MM.1S (cell line): ENCODE measurements at regions not wholly inside any gene's neighbourhood (a gene's known extent, or its start where the extent isn't known, plus 50 kb on each side); places are given as distances from the start of the nearest gene placed in this dataset.

Source experiments
- DNase-seq: peaks from one replicate; pipeline ENCODE4 v3.0.0-alpha.2; 2015
- H2AFZ ChIP-seq: fragments of 300-600 bp; sonication (generic); 2 replicates; pipeline ENCODE4 v1.6.0; 2016; ENCODE audit warnings: antibody characterized with exemption, low read length
- H3F3A ChIP-seq: fragments of 300-600 bp; sonication (generic); 2 replicates; pipeline ENCODE4 v1.6.1; 2016; ENCODE audit warnings: mild to moderate bottlenecking, antibody characterized with exemption, low read length, moderate library complexity, mixed read lengths; ENCODE audit not compliant: insufficient read depth
- H3K27ac ChIP-seq: fragments of 300-600 bp; sonication (generic); 2 replicates; pipeline ENCODE4 v1.5.1; 2016; ENCODE audit warnings: mild to moderate bottlenecking, low read length
- H3K27me3 ChIP-seq: fragments of 300-600 bp; sonication (generic); replicated peaks from 2 replicates; pipeline ENCODE4 v1.6.0; 2016; ENCODE audit warnings: low read length; ENCODE audit not compliant: insufficient read depth
- H3K36me3 ChIP-seq: fragments of 300-600 bp; sonication (generic); replicated peaks from 2 replicates; pipeline ENCODE4 v1.6.1; 2016; ENCODE audit warnings: mild to moderate bottlenecking, low read length, mixed read lengths; ENCODE audit not compliant: insufficient read depth
- H3K4me1 ChIP-seq: fragments of 300-600 bp; sonication (generic); 2 replicates; pipeline ENCODE4 v1.6.1; 2016; ENCODE audit warnings: low read length, mixed read lengths
- H3K4me2 ChIP-seq: fragments of 300-600 bp; sonication (generic); 2 replicates; pipeline ENCODE4 v1.6.0; 2016; ENCODE audit warnings: low read depth, low read length
- H3K4me3 ChIP-seq: fragments of 300-600 bp; sonication (generic); 2 replicates; pipeline ENCODE4 v1.5.1; 2016; ENCODE audit warnings: low read length, mixed read lengths
- H3K79me2 ChIP-seq: fragments of 300-600 bp; sonication (generic); 2 replicates; pipeline ENCODE4 v1.6.1; 2016; ENCODE audit warnings: mixed run types, low read length, mixed read lengths
- H3K9ac ChIP-seq: fragments of 300-600 bp; sonication (generic); 2 replicates; pipeline ENCODE4 v1.6.1; 2016; ENCODE audit warnings: low read length, mixed read lengths
- H3K9me2 ChIP-seq: fragments of 300-600 bp; sonication (generic); replicated peaks from 2 replicates; pipeline ENCODE4 v1.6.1; 2016; ENCODE audit warnings: mild to moderate bottlenecking, low read length, mixed read lengths; ENCODE audit not compliant: insufficient read depth
- H3K9me3 ChIP-seq: fragments of 300-600 bp; sonication (generic); replicated peaks from 2 replicates; pipeline ENCODE4 v1.6.1; 2016; ENCODE audit warnings: mild to moderate bottlenecking, low read length, mixed read lengths; ENCODE audit not compliant: insufficient read depth
- H4K20me1 ChIP-seq: fragments of 300-600 bp; sonication (generic); 2 replicates; pipeline ENCODE4 v1.6.1; 2016; ENCODE audit warnings: mild to moderate bottlenecking, low read length, moderate library complexity, mixed read lengths; ENCODE audit not compliant: insufficient read depth
- EZH2 ChIP-seq: fragments of 300-600 bp; sonication (generic); optimal IDR thresholded peaks from 2 replicates; pipeline ENCODE3; 2017; ENCODE audit warnings: low read depth, mild to moderate bottlenecking, antibody characterized with exemption, low read length, mixed read lengths
- EZH2phosphoT487 ChIP-seq: fragments of 300-600 bp; sonication (generic); IDR thresholded peaks from 2 replicates; pipeline ENCODE4 v1.6.1; 2018; ENCODE audit warnings: antibody characterized with exemption, low read length
- TF ChIP-seq, protein P1 (sequence below): fragments of 300-600 bp; sonication (generic); IDR thresholded peaks from 2 replicates; pipeline ENCODE4 v1.5.1; 2016; ENCODE audit warnings: antibody characterized with exemption, low read length, mixed read lengths

DNA sequence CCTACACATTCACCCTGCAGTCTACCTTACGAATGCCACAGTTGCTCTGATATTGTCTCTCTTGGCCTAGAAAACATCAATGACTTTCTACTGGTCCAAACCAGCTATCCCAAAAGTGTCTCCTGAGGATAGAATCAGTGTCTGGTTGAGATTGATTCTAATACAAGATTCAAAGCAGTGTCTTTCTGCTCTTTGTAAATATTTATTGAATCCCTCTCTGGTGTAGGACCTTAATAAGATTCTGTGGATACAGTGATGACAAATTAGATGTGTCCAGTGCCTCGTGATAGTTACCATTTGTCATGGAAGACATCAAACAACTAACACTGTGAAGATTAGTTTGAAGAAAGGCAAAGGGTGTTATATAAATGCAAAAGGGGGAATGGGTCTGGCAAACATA, 380.7 kb upstream of the TRIB2 start:
- Histone ChIP-seq H3K9ac (no peak overlapping the region), H3K4me1 (no peaks in the 10 kb centered on the region), H3K27me3 (no peaks in the 10 kb centered on the region), H3K79me2 (no peaks in the 10 kb centered on the region), H3K4me3 (no peak overlapping the region), H3K36me3 (no peaks in the 10 kb centered on the region), H3K4me2 (no peak overlapping the region), H3K27ac (no peak overlapping the region), H3F3A (no peaks in the 10 kb centered on the region), H3K9me2 (no peaks in the 10 kb centered on the region), H2AFZ (no peak overlapping the region), H3K9me3 (no peaks in the 10 kb centered on the region), H4K20me1 (no peaks in the 10 kb centered on the region)
- TF ChIP-seq EZH2 (no peak), EZH2phosphoT487 (no peak)
- TF ChIP-seq, protein P1, sequence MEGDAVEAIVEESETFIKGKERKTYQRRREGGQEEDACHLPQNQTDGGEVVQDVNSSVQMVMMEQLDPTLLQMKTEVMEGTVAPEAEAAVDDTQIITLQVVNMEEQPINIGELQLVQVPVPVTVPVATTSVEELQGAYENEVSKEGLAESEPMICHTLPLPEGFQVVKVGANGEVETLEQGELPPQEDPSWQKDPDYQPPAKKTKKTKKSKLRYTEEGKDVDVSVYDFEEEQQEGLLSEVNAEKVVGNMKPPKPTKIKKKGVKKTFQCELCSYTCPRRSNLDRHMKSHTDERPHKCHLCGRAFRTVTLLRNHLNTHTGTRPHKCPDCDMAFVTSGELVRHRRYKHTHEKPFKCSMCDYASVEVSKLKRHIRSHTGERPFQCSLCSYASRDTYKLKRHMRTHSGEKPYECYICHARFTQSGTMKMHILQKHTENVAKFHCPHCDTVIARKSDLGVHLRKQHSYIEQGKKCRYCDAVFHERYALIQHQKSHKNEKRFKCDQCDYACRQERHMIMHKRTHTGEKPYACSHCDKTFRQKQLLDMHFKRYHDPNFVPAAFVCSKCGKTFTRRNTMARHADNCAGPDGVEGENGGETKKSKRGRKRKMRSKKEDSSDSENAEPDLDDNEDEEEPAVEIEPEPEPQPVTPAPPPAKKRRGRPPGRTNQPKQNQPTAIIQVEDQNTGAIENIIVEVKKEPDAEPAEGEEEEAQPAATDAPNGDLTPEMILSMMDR = no peak
- DNase-seq = no peak

GRCh38 chr2:12338946-12339697, 377.6 kb upstream of the TRIB2 start:
- no peaks in the 10 kb centered on the region for H3K9me2 ChIP-seq
- no peak for DNase-seq
- no peaks in the 10 kb centered on the region for H3K4me1 ChIP-seq
- no peaks in the 10 kb centered on the region for H3K27me3 ChIP-seq
- no peak overlapping the region for H3K9ac ChIP-seq
- H2AFZ ChIP-seq = no peak overlapping the region
- no peaks in the 10 kb centered on the region for H3K79me2 ChIP-seq
- no peak overlapping the region for H3K27ac ChIP-seq
- no peak overlapping the region for H3K4me2 ChIP-seq
- no peaks in the 10 kb centered on the region for H3K9me3 ChIP-seq
- no peak overlapping the region for H3K4me3 ChIP-seq
- TF ChIP-seq EZH2 = no peak
- no peak for TF ChIP-seq EZH2phosphoT487
- TF ChIP-seq, protein P1 = no peak
- H4K20me1 ChIP-seq = no peaks in the 10 kb centered on the region
- no peaks in the 10 kb centered on the region for H3F3A ChIP-seq
- no peaks in the 10 kb centered on the region for H3K36me3 ChIP-seq

- DNase-seq = no peak
- TF ChIP-seq, protein P1 = no peak
- TF ChIP-seq EZH2phosphoT487 = no peak
- no peak for TF ChIP-seq EZH2
- Histone ChIP-seq H3K4me3 (no peak overlapping the region), H3K4me2 (no peak overlapping the region), H3K9me3 (no peaks in the 10 kb centered on the region), H3K4me1 (no peaks in the 10 kb centered on the region), H3K27ac (no peak overlapping the region), H3K36me3 (no peaks in the 10 kb centered on the region), H3K79me2 (no peaks in the 10 kb centered on the region), H3K9me2 (no peaks in the 10 kb centered on the region), H3K27me3 (no peaks in the 10 kb centered on the region), H4K20me1 (no peaks in the 10 kb centered on the region), H3K9ac (no peak overlapping the region), H3F3A (no peaks in the 10 kb centered on the region), H2AFZ (no peak overlapping the region)
Measured at GRCh38 chr2:12340164-12340563, 376.6 kb upstream of the TRIB2 start.
